IMR-90 (cell line): ENCODE measurements at regions not wholly inside any gene's neighbourhood (a gene's known extent, or its start where the extent isn't known, plus 50 kb on each side); places are given as distances from the start of the nearest gene placed in this dataset.

Experiments used
- ATAC-seq: fragments of 200-7000 bp; cut with Tn5 transposase; 2 replicates; pipeline ENCODE4 v1.9.1; 2020; ENCODE audit warnings: low read depth, mild to moderate bottlenecking, moderate library complexity
- BruUV-seq: library from RNA; stranded (reverse); fragments of 400-500 nt; replicated peaks from 2 replicates; lab custom pipeline; 2021; lab: Mats Ljungman, UMichigan
- CTCF ChIA-PET: fragments of 300-600 bp; formaldehyde crosslinking; extraction: SDS; loops from one replicate; lab custom pipeline; 2021; ENCODE audit warnings: antibody characterized with exemption; lab: Yijun Ruan, JAX
- POLR2A ChIA-PET: fragments of 300-600 bp; sonication (Branson Sonifier 250); formaldehyde crosslinking; loops from one replicate; lab custom pipeline; 2022; ENCODE audit warnings: antibody characterized with exemption; ENCODE audit not compliant: unreplicated experiment; lab: Charles Lee
- DNase-seq: peaks from one replicate; pipeline ENCODE4 v3.0.0; 2013
- H2AFZ ChIP-seq: replicated peaks from 2 replicates; pipeline ENCODE3; 2013; ENCODE audit warnings: low read length, mild to moderate bottlenecking; ENCODE audit not compliant: poor library complexity
- H2AK5ac ChIP-seq: 2 replicates; pipeline ENCODE4 v1.6.1; 2013; ENCODE audit warnings: low read depth, low read length, inconsistent platforms
- H2AK9ac ChIP-seq: replicated peaks from 2 replicates; pipeline ENCODE3; 2013; ENCODE audit warnings: mild to moderate bottlenecking, low read depth, low read length, moderate library complexity; ENCODE audit not compliant: poor library complexity
- H2BK120ac ChIP-seq: 2 replicates; pipeline ENCODE4 v1.6.1; 2013; ENCODE audit warnings: low read depth, low read length, inconsistent platforms
- H2BK15ac ChIP-seq: 3 replicates; pipeline ENCODE4 v1.6.1; 2013; ENCODE audit warnings: low read depth, low read length, inconsistent platforms
- H2BK20ac ChIP-seq: 2 replicates; pipeline ENCODE4 v1.6.1; 2013; ENCODE audit warnings: low read depth, mild to moderate bottlenecking, inconsistent platforms, low read length, moderate library complexity
- H2BK5ac ChIP-seq: 2 replicates; pipeline ENCODE4 v1.6.1; 2013; ENCODE audit warnings: mild to moderate bottlenecking, low read depth, low read length, inconsistent platforms; ENCODE audit not compliant: poor library complexity, severe bottlenecking
- H3K14ac ChIP-seq: replicated peaks from 2 replicates; pipeline ENCODE4 v1.6.1; 2013; ENCODE audit warnings: low read depth, low read length, inconsistent platforms
- H3K18ac ChIP-seq: 2 replicates; pipeline ENCODE4 v1.6.1; 2013; ENCODE audit warnings: low read depth, low read length, control low read depth
- H3K23ac ChIP-seq: 2 replicates; pipeline ENCODE4 v1.6.1; 2013; ENCODE audit warnings: low read depth, low read length, inconsistent platforms
- H3K27ac ChIP-seq: 2 replicates; pipeline ENCODE4 v1.5.1; 2013; ENCODE audit warnings: mild to moderate bottlenecking, control low read depth, low read length; ENCODE audit not compliant: insufficient read depth
- H3K27me3 ChIP-seq: 2 replicates; pipeline ENCODE4 v1.6.1; 2013; ENCODE audit warnings: low read length; ENCODE audit not compliant: control insufficient read depth, insufficient read depth
- H3K36me3 ChIP-seq: 2 replicates; pipeline ENCODE4 v1.6.1; 2013; ENCODE audit warnings: low read length, mixed read lengths; ENCODE audit not compliant: control insufficient read depth, insufficient read depth
- H3K4ac ChIP-seq: 2 replicates; pipeline ENCODE4 v1.6.1; 2013; ENCODE audit warnings: low read depth, low read length, inconsistent platforms
- H3K4me1 ChIP-seq: 2 replicates; pipeline ENCODE4 v1.6.1; 2013; ENCODE audit warnings: low read length, mixed read lengths; ENCODE audit not compliant: control insufficient read depth, insufficient read depth
- H3K4me2 ChIP-seq: 2 replicates; pipeline ENCODE4 v1.6.1; 2013; ENCODE audit warnings: low read depth, mild to moderate bottlenecking, control low read depth, low read length, moderate library complexity
- H3K4me3 ChIP-seq: 2 replicates; pipeline ENCODE4 v1.5.1; 2013; ENCODE audit warnings: low read depth, mild to moderate bottlenecking, control low read depth, low read length, moderate library complexity; ENCODE audit not compliant: insufficient read depth
- H3K56ac ChIP-seq: 2 replicates; pipeline ENCODE4 v1.6.1; 2013; ENCODE audit warnings: low read length, inconsistent platforms; ENCODE audit not compliant: insufficient read depth; ENCODE audit errors: extremely low read depth
- H3K79me1 ChIP-seq, 2 experiments: 2 replicates each; pipeline ENCODE4 v1.6.1; 2013; ENCODE audit warnings: low read length in 2 of 2, inconsistent platforms in 1 of 2, low read depth in 1 of 2
- H3K9ac ChIP-seq: 2 replicates; pipeline ENCODE4 v1.6.1; 2013; ENCODE audit warnings: low read depth, low read length, control low read depth
- H3K9me1 ChIP-seq: 2 replicates; pipeline ENCODE4 v1.6.1; 2013; ENCODE audit warnings: low read length, inconsistent platforms; ENCODE audit not compliant: insufficient read depth
- H3K9me3 ChIP-seq: 2 replicates; pipeline ENCODE4 v1.6.1; 2013; ENCODE audit warnings: low read length; ENCODE audit not compliant: control insufficient read depth, insufficient read depth
- H4K20me1 ChIP-seq: 2 replicates; pipeline ENCODE4 v1.6.1; 2013; ENCODE audit warnings: low read length, inconsistent platforms; ENCODE audit not compliant: insufficient read depth
- H4K5ac ChIP-seq: 2 replicates; pipeline ENCODE4 v1.6.1; 2013; ENCODE audit warnings: mild to moderate bottlenecking, low read depth, low read length, control low read depth
- H4K8ac ChIP-seq, 2 experiments: 2 replicates each; pipeline ENCODE4 v1.6.1; 2013; ENCODE audit warnings: low read depth in 2 of 2, low read length in 2 of 2, control low read depth in 1 of 2, inconsistent platforms in 1 of 2
- H4K91ac ChIP-seq: 2 replicates; pipeline ENCODE4 v1.6.1; 2013; ENCODE audit warnings: low read depth, low read length, inconsistent platforms; ENCODE audit not compliant: insufficient read depth
- CHD1 ChIP-seq: IDR thresholded peaks from 2 replicates; pipeline ENCODE4 v1.6.1; 2012; ENCODE audit warnings: low read depth, low read length, improper control_type of control experiment
- MXI1 ChIP-seq: IDR thresholded peaks from 2 replicates; pipeline ENCODE4 v1.6.1; 2012; ENCODE audit warnings: low read depth, mild to moderate bottlenecking, low read length, moderate library complexity, borderline replicate concordance
- USF2 ChIP-seq: fragments of 150-350 bp; IDR thresholded peaks from 2 replicates; pipeline ENCODE4 v1.6.1; 2017; ENCODE audit warnings: mild to moderate bottlenecking, antibody characterized with exemption, low read length, low read depth
- WGBS, 2 experiments: methylation state at CpG; one replicate each; pipeline versions ENCODE4 v1.1.5 to v1.1.7; 2013; ENCODE audit warnings: missing lambda C conversion rate in 2 of 2; ENCODE audit not compliant: insufficient read length in 1 of 2; ENCODE audit errors: extremely low coverage in 2 of 2; 5-methylcytosine and 5-hydroxymethylcytosine counted together
- dilution Hi-C: fragments of 300-500 bp; cut with HindIII; formaldehyde crosslinking; loops from one replicate; pipeline ENCODE4 v1.14.3; 2018; ENCODE audit warnings: low sequenced_read_pairs; ENCODE audit not compliant: unreplicated experiment
- in situ Hi-C: fragments of 300-500 bp; cut with MboI; formaldehyde crosslinking; loops from 3 replicates; pipeline ENCODE4 v1.14.3; 2019; ENCODE audit warnings: low sequenced_read_pairs, inconsistent platforms, mixed read lengths
- intact Hi-C: fragments of 100-400 bp; cut with micrococcal nuclease; formaldehyde crosslinking; loops from 2 replicates; pipeline ENCODE4 v1.10.0; 2022

- Histone ChIP-seq H3K9me3 (no peaks in the 10 kb centered on the region), H3K4me1 (no peaks in the 10 kb centered on the region; the same call in 1 of the 2 replicates), H3K56ac (no peak overlapping the region), H3K27ac (no peak overlapping the region), H2BK5ac (no peak overlapping the region), H3K36me3 (no peaks in the 10 kb centered on the region), H4K5ac (no peak overlapping the region), H2AK5ac (no peak overlapping the region), H3K79me1 (no peaks in the 10 kb centered on the region), H3K9me1 (no peaks in the 10 kb centered on the region), H3K14ac (no peak overlapping the region), H3K23ac (no peak overlapping the region), H4K91ac (no peak overlapping the region), H2BK120ac (no peak overlapping the region), H4K8ac (no peak overlapping the region), H3K4ac (no peak overlapping the region), H3K18ac (no peak overlapping the region), H4K20me1 (no peaks in the 10 kb centered on the region), H3K9ac (no peak overlapping the region), H2BK15ac (no peak overlapping the region), H3K4me2 (no peak overlapping the region), H3K4me3 (no peak overlapping the region), H2AK9ac (no peak overlapping the region), H2AFZ (no peak overlapping the region), H3K27me3 (peaks cover 21% of the 10 kb centered on the region), H2BK20ac (no peak overlapping the region)
- ChIA-PET CTCF (no interaction called here), POLR2A (no interaction called here)
- no TSS peak for BruUV-seq
- WGBS, 2 experiments = 40% methylated on average over 1 of the region's 4 CpGs; no CpG with 5 or more reads in 1 of the 2 experiments
- DNase-seq (no peak), ATAC-seq (no peak)
- intact Hi-C loops (no loop called here), in situ Hi-C loops (no loop called here), dilution Hi-C loops (no loop called here)
- TF ChIP-seq CHD1 (no peak), USF2 (no peak), MXI1 (no peak)
Observed at GRCh38 chr2:45205480-45205879, 196.2 kb upstream of the SIX2 start.
